ENCODE measurements at regions not wholly inside any gene's neighbourhood (a gene's known extent, or its start where the extent isn't known, plus 50 kb on each side); places are given as distances from the start of the nearest gene placed in this dataset.

GRCh38 chr12:92402415-92402814 is 256.8 kb upstream of the BTG1 start:
- no peak for TF ChIP-seq CTCF (IDR thresholded peaks at IDR 0.05)
- no peak for TF ChIP-seq POLR2AphosphoS5 (IDR thresholded peaks at IDR 0.05; ENCODE audit: low read depth, low read length)
- TF ChIP-seq, protein P1, sequence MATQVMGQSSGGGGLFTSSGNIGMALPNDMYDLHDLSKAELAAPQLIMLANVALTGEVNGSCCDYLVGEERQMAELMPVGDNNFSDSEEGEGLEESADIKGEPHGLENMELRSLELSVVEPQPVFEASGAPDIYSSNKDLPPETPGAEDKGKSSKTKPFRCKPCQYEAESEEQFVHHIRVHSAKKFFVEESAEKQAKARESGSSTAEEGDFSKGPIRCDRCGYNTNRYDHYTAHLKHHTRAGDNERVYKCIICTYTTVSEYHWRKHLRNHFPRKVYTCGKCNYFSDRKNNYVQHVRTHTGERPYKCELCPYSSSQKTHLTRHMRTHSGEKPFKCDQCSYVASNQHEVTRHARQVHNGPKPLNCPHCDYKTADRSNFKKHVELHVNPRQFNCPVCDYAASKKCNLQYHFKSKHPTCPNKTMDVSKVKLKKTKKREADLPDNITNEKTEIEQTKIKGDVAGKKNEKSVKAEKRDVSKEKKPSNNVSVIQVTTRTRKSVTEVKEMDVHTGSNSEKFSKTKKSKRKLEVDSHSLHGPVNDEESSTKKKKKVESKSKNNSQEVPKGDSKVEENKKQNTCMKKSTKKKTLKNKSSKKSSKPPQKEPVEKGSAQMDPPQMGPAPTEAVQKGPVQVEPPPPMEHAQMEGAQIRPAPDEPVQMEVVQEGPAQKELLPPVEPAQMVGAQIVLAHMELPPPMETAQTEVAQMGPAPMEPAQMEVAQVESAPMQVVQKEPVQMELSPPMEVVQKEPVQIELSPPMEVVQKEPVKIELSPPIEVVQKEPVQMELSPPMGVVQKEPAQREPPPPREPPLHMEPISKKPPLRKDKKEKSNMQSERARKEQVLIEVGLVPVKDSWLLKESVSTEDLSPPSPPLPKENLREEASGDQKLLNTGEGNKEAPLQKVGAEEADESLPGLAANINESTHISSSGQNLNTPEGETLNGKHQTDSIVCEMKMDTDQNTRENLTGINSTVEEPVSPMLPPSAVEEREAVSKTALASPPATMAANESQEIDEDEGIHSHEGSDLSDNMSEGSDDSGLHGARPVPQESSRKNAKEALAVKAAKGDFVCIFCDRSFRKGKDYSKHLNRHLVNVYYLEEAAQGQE (IDR thresholded peaks at IDR 0.05; ENCODE audit: insufficient read depth in 1 of 2, low read depth in 2 of 2, low read length in 1 of 2): no peak
- TF ChIP-seq SIN3A (IDR thresholded peaks at IDR 0.05; ENCODE audit: borderline replicate concordance, insufficient read depth, low read depth, low read length): no peak
